GM12878 (cell line): ENCODE measurements at regions not wholly inside any gene's neighbourhood (a gene's known extent, or its start where the extent isn't known, plus 50 kb on each side); places are given as distances from the start of the nearest gene placed in this dataset.

Experiments
- ATAC-seq: fragments of 200-7000 bp; cut with Tn5 transposase; 3 replicates; pipeline ENCODE4 v1.9.1; 2020; ENCODE audit warnings: mild to moderate bottlenecking, moderate library complexity
- BruUV-seq: library from RNA; stranded (reverse); fragments of 400-500 nt; replicated peaks from 2 replicates; lab custom pipeline; 2021; lab: Mats Ljungman, UMichigan
- CTCF ChIA-PET: fragments of 300-600 bp; sonication (Branson Sonifier 250); formaldehyde crosslinking; extraction: SDS; loops from one replicate; lab custom pipeline; 2021; ENCODE audit warnings: inconsistent platforms; lab: Yijun Ruan, JAX
- POLR2A ChIA-PET: fragments of 350-600 bp; formaldehyde crosslinking; extraction: SDS; loops from one replicate; lab custom pipeline; 2021; ENCODE audit warnings: inconsistent platforms; lab: Charles Lee
- RAD21 ChIA-PET: fragments of 300-600 bp; sonication (Branson Sonifier 250); formaldehyde crosslinking; loops from one replicate; lab custom pipeline; 2023; ENCODE audit warnings: antibody characterized with exemption; ENCODE audit not compliant: unreplicated experiment; lab: Charles Lee
- SMC1A ChIA-PET: fragments of 300-600 bp; sonication (Branson Sonifier 250); formaldehyde crosslinking; loops from one replicate; lab custom pipeline; 2023; ENCODE audit not compliant: unreplicated experiment, uncharacterized antibody; lab: Charles Lee
- DNase-seq: peaks from one replicate; pipeline ENCODE4 v3.0.0-alpha.2; 2011; ENCODE audit warnings: low read depth, low spot score
- FAIRE-seq: peaks from 3 replicates; lab custom pipeline; 2011; peaks lifted over from hg19 to GRCh38; lab: Jason Lieb, UNC
- H2AFZ ChIP-seq: 2 replicates; pipeline ENCODE4 v1.6.0; 2011; ENCODE audit warnings: low read depth, low read length, control low read depth; ENCODE audit not compliant: control insufficient read depth
- H3K27ac ChIP-seq: 2 replicates; pipeline ENCODE4 v1.5.1; 2011; ENCODE audit warnings: control low read depth; ENCODE audit not compliant: control insufficient read depth, insufficient read depth
- H3K27me3 ChIP-seq, 2 experiments: replicated peaks in 1 of 2; 2 replicates each; pipeline versions ENCODE4 v1.6.0 to v1.6.1; 2011; ENCODE audit warnings: low read length in 1 of 2; ENCODE audit not compliant: control insufficient read depth in 2 of 2, insufficient read depth in 2 of 2
- H3K36me3 ChIP-seq, 2 experiments: 2 replicates each; pipeline ENCODE4 v1.5.1; 2011; ENCODE audit warnings: low read length in 1 of 2; ENCODE audit not compliant: control insufficient read depth in 2 of 2, insufficient read depth in 2 of 2
- H3K4me1 ChIP-seq: 2 replicates; pipeline ENCODE4 v1.6.1; 2011; ENCODE audit warnings: mild to moderate bottlenecking, low read length, moderate library complexity, mixed read lengths; ENCODE audit not compliant: control insufficient read depth, insufficient read depth
- H3K4me2 ChIP-seq: 2 replicates; pipeline ENCODE4 v1.6.0; 2011; ENCODE audit warnings: control low read depth; ENCODE audit not compliant: control insufficient read depth, insufficient read depth
- H3K4me3 ChIP-seq: fragments of 200-600 bp; sonication (generic); 2 replicates; pipeline ENCODE4 v1.5.1; 2016
- H3K79me2 ChIP-seq: 2 replicates; pipeline ENCODE4 v1.6.0; 2011; ENCODE audit warnings: low read length; ENCODE audit not compliant: control insufficient read depth, insufficient read depth
- H3K9ac ChIP-seq: 2 replicates; pipeline ENCODE4 v1.8.0; 2011; ENCODE audit warnings: low read length, control low read depth, mixed read lengths; ENCODE audit not compliant: control insufficient read depth, insufficient read depth
- H3K9me3 ChIP-seq: replicated peaks from 3 replicates; pipeline ENCODE4 v1.5.1; 2011; ENCODE audit warnings: mild to moderate bottlenecking, low read length; ENCODE audit not compliant: control insufficient read depth, insufficient read depth
- H4K20me1 ChIP-seq: 2 replicates; pipeline ENCODE4 v1.6.0; 2011; ENCODE audit not compliant: control insufficient read depth, insufficient read depth
- BMI1 ChIP-seq: fragments of 450-650 bp; IDR thresholded peaks from 2 replicates; pipeline ENCODE4 v1.6.1; 2016; ENCODE audit warnings: mild to moderate bottlenecking, moderate library complexity, borderline replicate concordance
- BRCA1 ChIP-seq: IDR thresholded peaks from 2 replicates; pipeline ENCODE4 v1.6.1; 2011; ENCODE audit warnings: low read depth, low read length, improper control_type of control experiment
- CBFB ChIP-seq: IDR thresholded peaks from 2 replicates; pipeline ENCODE4 v1.6.1; 2016; ENCODE audit warnings: antibody characterized with exemption, low read depth
- ESRRA ChIP-seq: IDR thresholded peaks from 2 replicates; pipeline ENCODE4 v1.6.1; 2012; ENCODE audit warnings: mild to moderate bottlenecking, low read length, improper control_type of control experiment
- GABPA ChIP-seq: IDR thresholded peaks from 2 replicates; pipeline ENCODE4 v1.6.1; 2014; ENCODE audit warnings: antibody characterized with exemption, low read depth, mild to moderate bottlenecking, inconsistent platforms
- GATAD2B ChIP-seq: fragments of 450-650 bp; conservative IDR thresholded peaks from 2 replicates; pipeline ENCODE4 v1.6.1; 2017; ENCODE audit warnings: low read depth, mild to moderate bottlenecking, moderate library complexity
- IKZF2 ChIP-seq, 2 experiments: fragments of 450-650 bp; IDR thresholded peaks; 2 replicates each; pipeline ENCODE4 v1.6.1; 2017; ENCODE audit warnings: mild to moderate bottlenecking in 2 of 2, moderate library complexity in 2 of 2
- IRF4 ChIP-seq: IDR thresholded peaks from 2 replicates; pipeline ENCODE4 v1.6.1; 2011; ENCODE audit warnings: low read depth, low read length
- MTA2 ChIP-seq: fragments of 450-650 bp; IDR thresholded peaks from 2 replicates; pipeline ENCODE4 v1.6.1; 2016; ENCODE audit warnings: low read depth, mild to moderate bottlenecking, moderate library complexity
- NFYB ChIP-seq: IDR thresholded peaks from 2 replicates; pipeline ENCODE4 v1.6.1; 2011; ENCODE audit warnings: low read depth, mild to moderate bottlenecking, low read length, improper control_type of control experiment, moderate library complexity; ENCODE audit not compliant: insufficient read depth
- POLR2AphosphoS5 ChIP-seq: IDR thresholded peaks from 2 replicates; pipeline ENCODE4 v1.6.1; 2011; ENCODE audit warnings: mild to moderate bottlenecking, low read length, inconsistent platforms
- RUNX3 ChIP-seq: IDR thresholded peaks from 2 replicates; pipeline ENCODE4 v1.6.1; 2012; ENCODE audit warnings: low read length, inconsistent platforms
- WGBS: methylation state at CpG from one replicate; pipeline ENCODE4 v1.1.6; 2016; ENCODE audit warnings: low lambda C conversion rate; ENCODE audit not compliant: insufficient replicate concordance, insufficient coverage; ENCODE audit errors: missing lambda C conversion rate; 5-methylcytosine and 5-hydroxymethylcytosine counted together
- in situ Hi-C: fragments of 300-500 bp; cut with MboI; formaldehyde crosslinking; loops from 9 replicates; pipeline ENCODE4 v1.14.3; 2018; ENCODE audit warnings: mixed read lengths
- intact Hi-C: fragments of 100-400 bp; cut with micrococcal nuclease; formaldehyde crosslinking; loops from one replicate; pipeline ENCODE4 v1.14.2; 2022; ENCODE audit not compliant: unreplicated experiment
- TF ChIP-seq, protein P1 (sequence below): fragments of 150-350 bp; IDR thresholded peaks from 2 replicates; pipeline ENCODE4 v1.6.1; 2016; ENCODE audit warnings: low read depth, low read length
- TF ChIP-seq, protein P2 (sequence below): fragments of 450-650 bp; IDR thresholded peaks from 2 replicates; pipeline ENCODE4 v1.6.1; 2016; ENCODE audit warnings: mild to moderate bottlenecking

DNA sequence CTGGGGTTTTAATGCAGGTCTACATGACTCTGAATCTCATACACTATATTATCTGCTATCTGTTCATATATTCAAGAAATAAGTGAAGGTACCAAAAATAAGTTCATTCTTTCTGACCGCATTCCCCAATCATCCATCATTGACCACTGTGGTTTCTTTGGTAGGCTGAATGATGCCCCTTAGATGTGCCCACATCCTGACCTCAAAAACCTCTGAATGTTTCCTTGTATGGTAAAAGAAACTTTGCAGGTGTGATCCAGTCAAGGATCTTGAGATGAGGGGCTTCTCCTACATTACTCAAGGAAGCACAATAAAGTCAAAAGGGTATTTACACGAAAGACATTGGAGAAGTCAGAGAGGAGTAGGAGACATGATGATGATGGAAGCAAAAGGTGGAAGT, 60.6 kb upstream of the LRRC8B start:
- SMC1A ChIA-PET = no interaction called here
- FAIRE-seq (no peak), DNase-seq (no peak), ATAC-seq (peak; percentile 40)
- no peaks in the 10 kb centered on the region for H3K79me2 ChIP-seq
- H3K9me3 ChIP-seq = no peaks in the 10 kb centered on the region
- RAD21 ChIA-PET = interaction anchor here (1.0 to 1.3 kb wide), 2 partner anchors 11 to 148 kb away, joined by 3 to 4 read pairs; no protein-coding TSS in a partner anchor
- no peaks in the 10 kb centered on the region; a peak in 2 of 4 replicates for H3K27me3 ChIP-seq
- no peak overlapping the region for H3K4me3 ChIP-seq
- TF ChIP-seq ESRRA = no peak
- TF ChIP-seq BMI1 = no peak
- no peak for TF ChIP-seq POLR2AphosphoS5
- TF ChIP-seq, protein P1, sequence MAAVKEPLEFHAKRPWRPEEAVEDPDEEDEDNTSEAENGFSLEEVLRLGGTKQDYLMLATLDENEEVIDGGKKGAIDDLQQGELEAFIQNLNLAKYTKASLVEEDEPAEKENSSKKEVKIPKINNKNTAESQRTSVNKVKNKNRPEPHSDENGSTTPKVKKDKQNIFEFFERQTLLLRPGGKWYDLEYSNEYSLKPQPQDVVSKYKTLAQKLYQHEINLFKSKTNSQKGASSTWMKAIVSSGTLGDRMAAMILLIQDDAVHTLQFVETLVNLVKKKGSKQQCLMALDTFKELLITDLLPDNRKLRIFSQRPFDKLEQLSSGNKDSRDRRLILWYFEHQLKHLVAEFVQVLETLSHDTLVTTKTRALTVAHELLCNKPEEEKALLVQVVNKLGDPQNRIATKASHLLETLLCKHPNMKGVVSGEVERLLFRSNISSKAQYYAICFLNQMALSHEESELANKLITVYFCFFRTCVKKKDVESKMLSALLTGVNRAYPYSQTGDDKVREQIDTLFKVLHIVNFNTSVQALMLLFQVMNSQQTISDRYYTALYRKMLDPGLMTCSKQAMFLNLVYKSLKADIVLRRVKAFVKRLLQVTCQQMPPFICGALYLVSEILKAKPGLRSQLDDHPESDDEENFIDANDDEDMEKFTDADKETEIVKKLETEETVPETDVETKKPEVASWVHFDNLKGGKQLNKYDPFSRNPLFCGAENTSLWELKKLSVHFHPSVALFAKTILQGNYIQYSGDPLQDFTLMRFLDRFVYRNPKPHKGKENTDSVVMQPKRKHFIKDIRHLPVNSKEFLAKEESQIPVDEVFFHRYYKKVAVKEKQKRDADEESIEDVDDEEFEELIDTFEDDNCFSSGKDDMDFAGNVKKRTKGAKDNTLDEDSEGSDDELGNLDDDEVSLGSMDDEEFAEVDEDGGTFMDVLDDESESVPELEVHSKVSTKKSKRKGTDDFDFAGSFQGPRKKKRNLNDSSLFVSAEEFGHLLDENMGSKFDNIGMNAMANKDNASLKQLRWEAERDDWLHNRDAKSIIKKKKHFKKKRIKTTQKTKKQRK = no peak
- no peak for TF ChIP-seq NFYB
- TF ChIP-seq CBFB = 0 out of 2 replicates have a peak, but pooled peaks have one; percentile 20
- no peak for TF ChIP-seq BRCA1
- TF ChIP-seq MTA2 = no peak
- peak; percentile 84 for TF ChIP-seq RUNX3
- no peak for TF ChIP-seq IRF4
- no peak for TF ChIP-seq GABPA
- 0 out of 4 replicates have a peak, but pooled peaks of 1 of the 2 experiments have one; percentile 29 for TF ChIP-seq IKZF2 (IDR thresholded peaks at IDR 0.05)
- TF ChIP-seq, protein P2, sequence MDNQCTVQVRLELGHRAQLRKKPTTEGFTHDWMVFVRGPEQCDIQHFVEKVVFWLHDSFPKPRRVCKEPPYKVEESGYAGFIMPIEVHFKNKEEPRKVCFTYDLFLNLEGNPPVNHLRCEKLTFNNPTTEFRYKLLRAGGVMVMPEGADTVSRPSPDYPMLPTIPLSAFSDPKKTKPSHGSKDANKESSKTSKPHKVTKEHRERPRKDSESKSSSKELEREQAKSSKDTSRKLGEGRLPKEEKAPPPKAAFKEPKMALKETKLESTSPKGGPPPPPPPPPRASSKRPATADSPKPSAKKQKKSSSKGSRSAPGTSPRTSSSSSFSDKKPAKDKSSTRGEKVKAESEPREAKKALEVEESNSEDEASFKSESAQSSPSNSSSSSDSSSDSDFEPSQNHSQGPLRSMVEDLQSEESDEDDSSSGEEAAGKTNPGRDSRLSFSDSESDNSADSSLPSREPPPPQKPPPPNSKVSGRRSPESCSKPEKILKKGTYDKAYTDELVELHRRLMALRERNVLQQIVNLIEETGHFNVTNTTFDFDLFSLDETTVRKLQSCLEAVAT = no peak
- no peak for TF ChIP-seq GATAD2B
- no peak overlapping the region for H2AFZ ChIP-seq
- H3K36me3 ChIP-seq = no peaks in the 10 kb centered on the region
- H4K20me1 ChIP-seq = no peaks in the 10 kb centered on the region
- POLR2A ChIA-PET = interaction anchor here (0.5 kb wide), 1 partner anchor 469 kb away, joined by 3 read pairs; no protein-coding TSS in a partner anchor
- no peak overlapping the region for H3K9ac ChIP-seq
- 0% methylated on average over 2 of the region's 2 CpGs for WGBS
- in situ Hi-C loops = no loop called here
- CTCF ChIA-PET = interaction anchor here (1.6 kb wide), 1 partner anchor 18 kb away, joined by 5 read pairs; no protein-coding TSS in a partner anchor
- H3K4me1 ChIP-seq = no peaks in the 10 kb centered on the region
- intact Hi-C loops = no loop called here
- H3K4me2 ChIP-seq = no peak overlapping the region
- no peak overlapping the region for H3K27ac ChIP-seq
- no TSS peak for BruUV-seq
